Midbrain (tissue), 1 donor: ENCODE measurements at regions not wholly inside any gene's neighbourhood (a gene's known extent, or its start where the extent isn't known, plus 50 kb on each side); places are given as distances from the start of the nearest gene placed in this dataset.
"Not testable (repeated sequence)": the region's sequence is repeated elsewhere in the genome, so short reads cannot be mapped to it uniquely, and the experiment has no call there.

Source experiments
- DNase-seq: peaks from one replicate; lab custom pipeline; 2025; lab: John Stamatoyannopoulos, UW

DNA sequence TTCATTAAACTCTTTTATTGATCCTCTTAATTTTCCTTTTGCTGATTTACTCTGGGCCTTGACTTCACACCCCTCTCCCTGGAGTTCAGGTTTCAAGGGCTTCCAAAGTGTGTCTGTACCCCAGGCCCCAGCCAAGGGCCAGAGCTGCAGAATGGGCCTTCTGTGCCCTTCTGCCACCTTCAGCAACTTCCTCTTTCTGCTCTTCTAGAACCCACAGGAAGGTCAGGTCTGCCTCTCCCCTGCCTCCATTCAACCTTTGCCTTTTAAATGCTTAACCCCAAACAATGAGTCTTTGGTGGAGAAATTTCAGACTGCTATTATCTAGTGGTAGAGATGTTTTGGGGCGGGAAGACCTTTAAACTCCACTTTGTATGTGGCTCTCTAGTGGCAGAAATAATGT, 63.1 kb downstream of the TSN start:
- DNase-seq: no peak

DNA sequence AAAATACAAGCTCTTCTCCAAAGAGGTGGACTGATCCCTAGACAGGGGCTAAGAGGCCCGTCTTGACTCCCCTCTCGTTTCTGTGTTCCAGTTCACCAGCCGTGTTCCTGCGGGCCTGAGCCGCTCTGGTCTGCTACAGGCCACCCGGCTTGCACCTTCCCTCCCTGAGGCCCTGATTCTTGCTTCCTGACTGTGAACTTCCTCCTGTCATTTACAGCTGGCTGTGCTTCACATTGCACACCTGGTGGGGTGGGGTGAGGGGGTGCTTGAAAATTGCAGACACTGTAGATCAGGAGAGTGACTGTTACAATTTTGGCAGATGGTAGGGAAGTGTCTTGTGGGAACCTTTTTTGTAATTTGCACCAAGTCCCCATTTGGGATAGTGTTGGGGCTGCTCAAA, 64.4 kb downstream of the TSN start:
- no peak for DNase-seq

DNA sequence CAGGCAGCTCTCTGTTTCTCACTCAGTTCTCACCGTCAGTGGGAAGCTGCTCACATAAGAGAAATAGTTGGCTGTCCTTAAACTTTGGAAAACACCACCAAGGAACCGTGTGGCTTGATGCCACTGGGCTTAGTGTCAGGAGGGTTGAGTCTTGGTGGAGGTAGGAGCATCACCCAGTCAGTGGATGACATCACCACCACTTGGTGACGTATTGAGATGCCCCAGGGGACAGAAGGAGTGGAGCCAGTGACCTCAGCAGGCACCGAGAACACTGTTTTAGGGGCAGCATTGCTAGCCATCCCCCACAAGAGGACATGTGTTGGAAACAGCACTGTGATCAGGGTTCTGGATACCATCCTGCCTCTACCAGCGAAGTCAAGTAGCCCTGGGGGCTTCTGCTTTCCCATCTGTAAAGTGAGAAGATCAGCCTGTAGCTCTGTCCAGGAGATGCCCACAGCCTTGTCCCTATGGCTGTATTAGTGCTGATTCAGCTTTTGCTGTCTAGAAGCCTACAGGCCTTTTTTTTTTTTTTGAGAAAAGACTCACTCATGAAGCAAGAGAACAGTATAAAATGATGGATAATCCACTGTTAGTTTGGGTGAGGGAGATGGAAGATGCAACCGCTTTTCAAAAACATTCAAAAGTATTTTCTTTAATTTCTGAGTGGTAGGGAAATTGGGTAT, 66.2 kb downstream of the TSN start:
- no peak for DNase-seq

DNA sequence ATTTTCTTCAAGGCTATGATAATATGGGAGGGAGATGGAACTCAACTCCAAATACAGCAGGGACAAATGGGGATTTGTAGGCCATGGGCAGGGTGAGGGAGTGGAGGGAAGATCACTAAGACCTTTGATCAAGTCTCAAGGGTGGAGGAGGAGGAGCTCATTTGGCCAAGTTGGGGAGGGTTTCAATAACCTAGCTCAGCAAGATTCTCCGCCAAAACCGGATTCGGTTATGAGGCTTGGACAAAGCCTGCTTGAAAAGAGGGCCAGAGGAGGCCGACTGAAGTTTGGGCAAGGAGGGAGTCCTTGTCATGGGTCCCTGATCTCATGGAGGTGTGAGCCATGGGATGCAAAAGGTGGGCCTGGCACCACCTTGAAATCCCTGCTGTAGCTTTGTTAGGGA, 68.8 kb downstream of the TSN start:
- DNase-seq: no peak

DNA sequence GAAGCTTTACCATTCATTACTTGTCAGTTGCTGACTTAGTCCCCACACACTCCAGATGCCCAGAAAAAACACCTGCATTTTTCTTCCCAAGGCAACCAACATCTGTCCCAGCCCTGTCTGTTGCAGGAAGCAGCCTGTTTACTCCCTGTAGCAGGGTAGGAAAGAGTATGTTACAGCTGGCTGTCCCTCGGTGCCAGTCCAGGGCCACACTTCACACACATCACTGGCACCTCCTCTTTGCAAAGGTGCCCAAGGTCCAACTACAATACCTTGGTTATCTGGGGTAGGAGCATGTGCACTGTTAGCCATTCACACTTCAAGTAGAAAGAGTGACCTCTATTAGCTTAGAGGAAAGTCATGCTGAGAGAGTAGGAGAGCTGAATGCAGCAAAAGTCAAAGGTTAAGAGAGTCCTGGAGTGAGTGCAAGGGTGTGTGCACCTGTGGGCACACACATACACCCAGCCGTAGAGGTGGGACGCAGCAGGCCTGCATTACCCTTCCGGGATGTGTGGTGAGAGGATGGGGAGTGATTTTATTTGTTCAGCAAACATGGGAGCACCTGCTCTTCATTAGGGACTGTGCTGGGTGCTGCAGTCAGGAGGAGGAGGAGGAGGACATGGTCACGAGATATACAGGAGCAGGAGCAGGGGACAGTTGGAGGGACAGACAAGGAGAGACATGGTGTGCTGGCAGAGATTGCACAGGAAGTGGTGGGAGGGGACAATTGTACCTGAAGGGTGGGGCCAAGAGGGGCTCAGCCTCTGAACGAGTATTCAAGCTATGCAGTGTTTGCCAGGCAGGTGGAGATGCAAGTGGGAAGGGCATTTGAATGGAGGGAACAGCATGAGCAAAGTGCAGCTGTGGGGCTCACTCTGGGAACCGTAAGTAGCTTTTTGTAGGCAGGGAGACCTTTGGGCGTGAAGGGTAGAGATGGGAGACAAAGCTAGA, 69.8 kb downstream of the TSN start:
- no peak for DNase-seq

DNA sequence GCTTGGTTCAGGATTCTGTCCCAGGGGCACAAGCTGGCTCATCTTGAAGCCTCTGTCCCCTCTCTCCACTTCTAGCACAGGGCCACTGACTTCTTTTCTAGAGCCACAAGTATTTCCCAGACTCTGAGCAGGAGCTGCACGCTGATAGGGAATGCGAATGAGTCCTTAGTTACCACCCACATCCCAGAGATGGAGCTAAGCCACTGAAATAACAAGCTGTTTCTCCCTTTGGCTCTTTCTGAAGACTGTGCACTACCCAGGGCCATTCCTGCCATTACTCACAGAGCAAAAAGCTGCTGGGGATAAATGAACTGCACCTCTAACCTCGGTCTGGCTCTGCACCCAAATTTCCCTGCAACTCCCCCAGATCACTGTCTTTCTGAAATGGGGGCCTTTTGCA, 70.6 kb downstream of the TSN start:
- DNase-seq: no peak

DNA sequence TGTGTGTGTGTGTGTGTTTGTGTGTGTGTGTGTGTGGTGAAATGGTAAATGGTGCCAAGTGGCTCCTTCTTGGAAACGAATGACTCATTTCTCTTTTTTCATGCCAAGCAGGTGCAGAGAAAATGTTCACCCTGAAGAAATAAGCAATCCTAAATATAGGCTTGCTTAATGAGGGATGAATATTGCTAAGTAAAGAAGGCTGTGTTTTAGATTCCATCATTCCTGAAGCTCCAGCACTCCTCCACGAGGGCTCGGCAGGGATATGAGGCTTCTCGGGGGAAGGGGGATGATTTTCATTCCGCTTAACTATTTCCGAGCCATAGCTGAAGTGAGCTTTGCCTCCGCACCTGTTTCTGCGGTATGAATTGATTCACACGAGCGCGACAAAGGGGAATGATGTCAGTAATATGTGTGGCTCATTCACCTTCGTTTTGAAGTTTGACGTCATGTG, 72.9 kb downstream of the TSN start:
- no peak for DNase-seq

DNA sequence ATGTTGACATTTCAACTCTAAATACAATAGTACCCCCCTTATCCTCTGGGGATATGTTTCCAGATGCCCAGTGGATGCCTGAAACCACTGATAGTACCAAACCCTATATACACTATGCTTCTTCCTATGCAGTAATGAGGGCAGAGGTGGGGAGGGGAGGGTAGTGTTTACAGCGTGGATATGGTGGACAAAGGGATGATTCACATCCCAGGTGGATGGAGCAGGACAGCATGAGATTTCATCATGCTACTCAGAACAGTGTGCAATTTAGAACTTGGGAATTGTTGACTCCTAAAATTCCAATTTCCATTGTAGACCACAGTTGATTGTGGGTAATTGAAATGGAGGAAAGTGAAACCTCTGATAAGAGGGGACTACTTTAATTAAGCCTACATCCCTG, 75.4 kb downstream of the TSN start:
- no peak for DNase-seq

DNA sequence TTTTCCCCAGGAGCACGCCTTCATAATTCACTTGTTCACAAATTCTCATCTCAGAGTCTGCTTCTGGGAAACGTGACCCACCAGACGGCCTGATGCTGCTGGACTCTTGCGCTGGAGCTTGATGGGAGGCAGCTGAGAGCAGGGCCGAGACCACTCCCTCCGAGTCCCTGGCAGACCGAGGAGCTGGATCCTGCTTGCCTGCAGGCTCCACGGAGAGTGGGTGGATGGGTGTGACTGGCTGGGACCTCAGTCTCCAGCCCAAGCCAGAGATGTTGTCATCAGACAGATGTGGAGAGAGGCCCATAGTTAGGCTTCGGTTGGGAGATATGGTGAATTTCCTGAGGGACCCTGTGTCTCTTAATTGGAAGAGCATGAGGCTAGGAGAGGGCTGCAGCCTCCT, 76.4 kb downstream of the TSN start:
- DNase-seq: no peak

DNA sequence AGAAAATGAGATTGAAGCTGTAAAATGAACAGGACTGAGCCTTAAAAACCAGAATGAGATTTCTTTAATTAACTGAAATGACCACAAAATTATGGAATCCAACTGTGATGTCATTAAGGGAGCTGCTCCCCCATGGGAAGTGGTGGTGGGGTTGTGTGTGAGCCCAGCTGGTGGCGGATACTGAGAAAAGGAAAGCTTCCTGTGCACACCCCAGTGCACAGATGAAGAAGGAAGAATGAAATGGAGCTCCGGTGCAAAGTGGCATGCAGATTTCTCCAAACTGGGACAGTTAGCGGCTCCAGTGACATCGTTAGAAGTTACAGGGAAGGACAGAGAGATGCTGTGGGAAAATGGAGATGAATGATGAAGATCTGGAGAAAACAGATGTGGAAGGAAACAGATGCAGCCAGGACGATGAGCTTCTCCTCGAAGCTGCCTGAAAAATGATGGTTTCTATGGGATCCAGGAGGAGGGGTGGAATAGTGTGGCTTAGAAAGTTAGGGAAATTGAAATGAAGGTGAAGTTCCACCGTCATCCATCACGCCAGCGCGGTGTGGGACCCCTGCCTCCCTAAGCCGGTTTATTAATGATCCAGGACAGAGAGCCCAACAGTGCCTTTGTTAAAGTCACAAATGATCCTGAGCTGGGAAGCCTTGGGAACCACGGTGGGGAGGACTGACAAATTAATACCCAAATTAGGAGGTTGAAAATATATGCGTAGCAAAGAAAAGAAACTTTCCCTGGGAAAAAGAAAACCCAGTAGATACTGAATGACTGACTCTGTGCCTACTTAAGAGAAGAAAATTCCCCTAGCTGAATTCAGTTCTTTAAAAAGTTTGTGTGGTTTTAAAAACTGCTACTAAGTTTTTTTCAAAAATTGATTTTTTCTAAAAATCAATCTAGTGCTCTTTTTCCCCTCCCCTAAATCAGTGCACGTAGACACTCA, 77.2 kb downstream of the TSN start:
- no peak for DNase-seq

DNA sequence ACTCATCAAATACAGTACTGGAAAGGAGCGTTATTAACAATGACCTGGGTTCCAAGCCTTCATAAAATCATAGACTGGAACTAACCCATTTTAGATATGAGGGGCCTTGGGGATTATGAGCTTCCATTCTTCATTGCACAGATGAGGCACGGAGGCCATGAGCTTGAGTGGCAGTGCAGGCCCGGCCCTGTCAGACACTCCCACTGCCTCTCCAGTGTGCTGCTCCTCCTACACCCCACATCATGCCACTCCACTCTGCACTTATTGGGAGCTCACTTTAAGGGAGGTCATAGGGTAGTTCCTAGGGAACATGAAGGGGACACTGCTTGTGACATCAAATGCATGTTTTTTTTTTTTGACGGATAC, 77.9 kb downstream of the TSN start:
- no peak for DNase-seq

DNA sequence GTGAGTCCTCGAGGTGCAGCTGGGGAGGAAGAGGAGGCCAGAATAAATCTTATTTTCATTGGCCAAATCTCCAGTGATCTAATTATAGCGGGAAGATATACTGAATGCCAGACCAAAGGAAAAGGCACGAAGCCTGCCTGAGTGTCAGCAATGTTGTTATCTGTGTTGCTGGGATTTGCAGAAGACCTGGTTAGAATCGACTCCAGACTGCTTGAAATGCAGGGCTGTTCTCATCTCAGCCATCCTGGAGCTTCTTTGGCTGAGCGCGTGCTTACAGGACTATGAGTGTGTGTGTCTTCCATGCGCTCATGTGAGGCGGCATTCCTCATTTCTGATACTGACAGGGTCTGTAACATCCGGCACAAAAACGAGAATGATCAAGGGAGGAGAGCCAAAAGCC, 81.2 kb downstream of the TSN start:
- DNase-seq: no peak

DNA sequence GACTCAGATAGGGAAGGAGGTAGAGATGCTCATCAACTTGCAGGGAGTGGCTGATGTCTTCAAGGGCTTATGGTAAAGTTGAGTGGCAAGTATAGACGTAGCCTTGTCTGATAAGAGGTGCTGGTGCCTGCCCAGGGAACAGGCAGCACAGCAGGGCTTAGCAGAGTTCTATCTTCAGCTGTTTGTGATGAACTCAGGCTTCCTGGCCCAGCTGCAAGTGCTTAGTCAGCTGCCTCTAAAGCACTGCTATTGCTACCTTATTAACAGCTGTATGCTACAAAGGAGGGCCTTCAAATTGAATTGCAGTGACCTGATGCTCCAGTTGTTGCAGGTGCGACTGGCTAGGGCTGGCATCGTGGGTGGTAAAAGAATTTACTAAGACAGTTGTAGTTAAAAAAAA, 82.1 kb downstream of the TSN start:
- DNase-seq: no peak

DNA sequence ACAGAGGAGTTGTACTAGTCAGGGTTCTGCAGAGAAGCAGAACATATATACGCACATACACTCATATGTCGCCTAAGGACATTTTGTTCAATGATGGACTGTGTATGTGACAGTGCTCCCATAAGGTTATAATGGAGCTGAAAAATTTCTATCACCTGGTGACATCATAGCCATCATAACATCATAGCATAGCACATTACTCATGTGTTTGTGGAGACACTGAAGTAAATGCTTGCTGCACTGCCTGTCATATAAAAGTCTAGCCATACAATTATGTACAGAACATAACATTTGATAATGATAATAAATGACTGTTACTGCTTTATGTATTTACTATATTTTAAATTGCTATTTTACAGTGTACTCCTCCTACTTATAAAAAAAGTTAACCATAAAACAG, 83.1 kb downstream of the TSN start:
- no peak for DNase-seq

DNA sequence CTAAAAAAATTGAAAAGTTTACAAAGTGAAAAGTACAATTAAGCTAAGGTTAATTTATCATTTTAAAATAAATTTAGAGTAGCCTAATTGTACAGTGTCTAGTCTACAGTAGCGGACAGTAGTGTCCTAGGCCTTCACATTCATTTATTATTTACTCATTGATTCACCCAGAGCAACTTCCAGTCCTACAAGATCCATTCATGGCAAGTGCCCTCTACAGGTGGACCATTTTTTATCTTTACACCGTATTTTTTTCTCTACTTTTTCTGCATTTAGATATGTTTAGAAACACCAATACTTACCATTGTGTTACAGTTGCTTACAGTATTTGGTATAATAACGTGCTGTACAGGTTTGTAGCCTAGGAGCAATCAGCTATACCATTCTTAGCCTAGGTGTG, 84.1 kb downstream of the TSN start:
- DNase-seq: no peak

DNA sequence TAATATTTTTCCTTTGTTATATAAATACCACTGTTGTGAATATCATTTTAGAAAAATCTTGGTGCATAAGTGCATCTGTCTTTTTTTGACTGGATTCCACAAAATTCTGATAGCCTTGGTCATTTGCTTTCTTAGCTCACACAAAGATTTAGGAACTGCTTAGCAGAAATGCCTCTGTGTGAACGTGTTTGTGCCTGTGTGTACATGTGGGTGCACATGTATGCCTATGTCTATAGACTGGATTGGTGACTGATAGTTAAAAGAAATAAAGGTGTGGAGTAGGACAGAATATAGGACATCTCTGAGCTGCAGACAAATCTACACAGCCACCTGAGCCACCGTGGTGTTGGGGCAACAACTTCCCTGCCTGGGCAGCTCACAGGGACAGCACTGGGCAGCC, 93.8 kb downstream of the TSN start:
- no peak for DNase-seq

DNA sequence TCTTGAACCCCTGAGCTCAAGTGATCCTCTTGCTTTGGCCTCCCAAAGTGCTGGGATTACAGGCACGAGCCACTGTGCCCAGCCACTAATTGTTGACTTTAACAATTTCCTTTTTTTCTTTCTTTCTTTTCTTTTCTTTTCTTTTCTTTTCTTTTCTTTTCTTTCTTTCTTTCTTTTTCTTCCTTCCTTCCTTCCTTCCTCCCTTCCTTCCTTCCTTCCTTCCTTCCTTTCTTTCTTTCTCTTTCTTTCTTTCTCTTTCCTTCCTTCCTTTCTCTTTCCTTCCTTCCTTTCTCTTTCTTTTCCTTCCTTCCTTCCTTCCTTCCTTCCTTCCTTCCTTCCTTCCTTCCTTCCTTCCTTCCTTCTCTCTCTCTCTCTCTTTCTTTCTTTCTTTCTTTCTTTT, 97.7 kb downstream of the TSN start:
- DNase-seq: not testable (repeated sequence)

DNA sequence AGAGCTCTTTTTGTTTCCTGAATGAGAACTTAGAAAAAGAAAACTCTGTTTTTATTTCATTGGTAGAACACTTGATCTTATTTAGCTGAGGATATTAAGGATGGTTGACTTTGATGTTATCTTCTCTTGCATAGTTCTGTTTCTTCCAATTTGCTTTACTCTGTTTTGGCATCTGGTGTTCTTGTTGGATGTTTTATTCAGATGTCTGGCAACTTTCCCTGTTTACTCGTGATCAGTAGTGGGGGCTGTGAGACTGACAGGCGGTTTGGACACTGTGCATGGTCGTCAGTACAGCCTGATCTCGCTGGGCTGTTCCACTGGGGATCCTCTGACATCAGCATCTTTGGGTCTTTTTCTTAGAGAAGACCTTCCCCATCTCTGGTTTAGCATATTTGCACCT, 100.1 kb downstream of the TSN start:
- no peak for DNase-seq

DNA sequence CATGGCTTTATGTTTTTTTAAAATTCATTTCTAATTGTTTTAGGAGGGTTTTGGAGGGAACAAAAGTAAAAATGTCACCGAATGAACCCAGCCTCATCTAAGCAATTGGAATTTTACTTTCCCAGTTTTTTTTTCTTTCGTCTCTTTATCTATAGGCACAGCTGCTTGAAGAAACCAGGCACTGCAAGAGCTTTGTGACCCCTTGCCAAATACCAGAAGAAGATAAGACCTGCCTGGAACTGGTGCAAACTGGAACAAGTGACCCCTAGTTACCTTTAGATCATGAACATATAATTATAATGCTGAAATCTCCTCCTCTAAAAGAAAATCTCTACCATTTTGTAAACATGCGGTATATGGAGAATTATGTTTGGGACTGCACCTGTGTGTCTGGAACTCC, 100.9 kb downstream of the TSN start:
- DNase-seq: no peak

DNA sequence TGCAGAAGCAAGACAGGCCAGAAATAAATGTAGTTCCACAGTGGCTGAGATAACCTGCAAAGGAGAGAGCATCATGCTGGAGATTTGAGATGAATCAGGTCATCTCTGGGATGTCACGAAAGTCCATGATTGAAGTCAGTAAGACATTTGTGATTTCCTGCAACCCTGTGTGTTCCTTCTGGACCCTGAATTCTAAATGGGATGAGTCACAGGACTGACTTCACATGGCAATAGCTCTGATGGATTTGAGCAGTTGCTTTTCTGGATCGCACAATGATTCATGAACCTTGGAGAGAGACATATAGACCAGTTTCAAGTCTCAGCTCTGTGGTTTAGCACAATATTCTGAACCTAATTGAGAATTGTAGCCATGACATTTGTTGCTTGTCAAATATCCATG, 102.9 kb downstream of the TSN start:
- DNase-seq: no peak

DNA sequence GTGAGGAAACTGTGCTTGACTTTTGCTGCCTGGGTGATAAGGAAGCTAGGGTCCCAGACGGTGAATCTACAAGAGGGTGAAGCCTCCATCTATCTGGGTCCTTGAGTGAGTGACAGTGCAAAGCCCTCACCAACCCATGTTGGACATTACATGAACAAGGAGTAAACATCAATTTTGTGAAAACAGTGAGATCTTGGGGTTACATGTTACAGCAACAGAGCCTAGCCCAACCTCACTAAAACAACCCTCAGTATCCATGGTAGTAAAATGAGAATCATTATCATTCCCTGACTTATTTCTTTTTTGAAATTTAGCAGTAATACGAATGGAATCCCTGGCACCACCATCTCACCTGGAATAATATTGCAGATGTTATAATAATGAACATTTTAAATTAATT, 103.4 kb downstream of the TSN start:
- DNase-seq: no peak

DNA sequence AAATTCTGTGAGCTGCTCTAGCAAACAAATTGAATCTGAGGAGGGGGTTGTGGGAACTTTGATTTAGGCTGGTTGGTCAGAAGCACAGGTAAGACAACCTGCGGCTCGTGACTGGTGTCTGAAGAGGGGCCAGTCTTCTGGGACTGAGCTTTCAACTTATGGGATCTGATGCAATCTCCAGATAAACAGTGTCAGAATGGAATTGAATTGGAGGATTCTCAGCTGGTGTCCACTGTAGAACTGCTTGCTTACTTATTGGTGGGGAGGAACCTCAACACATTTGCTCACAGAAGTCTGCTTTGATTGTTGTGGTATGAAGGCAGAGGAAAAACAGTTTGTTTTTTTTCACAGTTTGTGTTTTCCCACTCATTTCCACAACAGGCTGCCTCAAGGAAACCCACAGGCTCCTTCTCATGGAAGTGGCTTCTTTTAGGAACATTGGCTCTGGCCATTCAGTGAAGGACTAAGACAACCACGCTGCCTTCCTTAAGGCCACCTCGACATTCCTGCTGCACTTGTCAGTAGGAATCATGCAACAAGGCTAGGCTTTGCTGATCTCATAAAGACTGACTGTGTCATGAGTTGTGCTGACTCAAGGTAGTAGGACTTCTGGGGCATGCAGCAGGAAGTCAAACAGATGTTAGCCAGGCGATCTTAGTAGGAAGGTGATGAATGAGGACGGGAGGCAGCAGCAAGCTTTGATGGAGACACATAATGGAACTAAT, 104.7 kb downstream of the TSN start:
- DNase-seq: no peak
